BJ (cell line): ENCODE measurements at regions not wholly inside any gene's neighbourhood (a gene's known extent, or its start where the extent isn't known, plus 50 kb on each side); places are given as distances from the start of the nearest gene placed in this dataset.
"Not testable (repeated sequence)": the region's sequence is repeated elsewhere in the genome, so short reads cannot be mapped to it uniquely, and the experiment has no call there.

ENCODE experiments used
- CTCF ChIA-PET: fragments of 350-600 bp; formaldehyde crosslinking; extraction: SDS; loops from one replicate; lab custom pipeline; 2021; ENCODE audit warnings: antibody characterized with exemption, inconsistent platforms; lab: Yijun Ruan, JAX
- POLR2A ChIA-PET: fragments of 300-600 bp; sonication (Branson Sonifier 250); formaldehyde crosslinking; extraction: SDS; loops from one replicate; lab custom pipeline; 2021; ENCODE audit warnings: antibody characterized with exemption; lab: Charles Lee
- DNase-seq: peaks from one replicate; pipeline ENCODE4 v3.0.0-alpha.2; 2011; ENCODE audit warnings: low read depth
- H3K27me3 ChIP-seq: 2 replicates; pipeline ENCODE4 v1.6.0; 2011; ENCODE audit warnings: low read length; ENCODE audit not compliant: control insufficient read depth, insufficient read depth
- H3K36me3 ChIP-seq: 2 replicates; pipeline ENCODE4 v1.5.1; 2011; ENCODE audit warnings: low read length; ENCODE audit not compliant: control insufficient read depth, insufficient read depth
- H3K4me3 ChIP-seq: 2 replicates; pipeline ENCODE4 v1.5.1; 2011; ENCODE audit warnings: low read depth, mild to moderate bottlenecking, control low read depth, low read length
- CTCF ChIP-seq: IDR thresholded peaks from 2 replicates; pipeline ENCODE4 v1.5.1; 2011; ENCODE audit warnings: low read depth, mild to moderate bottlenecking, control low read depth, inconsistent platforms, low read length, moderate library complexity; ENCODE audit not compliant: insufficient read depth

DNA sequence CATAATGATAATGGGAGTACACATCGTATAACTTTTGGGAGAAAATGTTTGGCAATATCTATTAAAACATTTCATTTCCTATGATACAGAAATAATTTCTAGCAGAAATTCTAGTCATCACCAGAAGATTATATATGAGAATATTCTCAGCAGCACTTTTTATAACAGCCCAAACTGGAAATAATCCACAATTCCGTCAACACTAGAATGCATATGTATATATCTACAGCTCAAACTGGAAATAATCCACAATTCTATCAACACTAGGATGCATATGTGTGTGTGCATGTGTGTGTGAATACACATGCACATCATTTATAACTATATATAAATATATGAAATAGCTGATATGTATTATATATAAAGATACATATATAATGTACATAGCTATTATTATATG lies 408.0 kb upstream of the KLHL1 start:
- POLR2A ChIA-PET, result no interaction called here
- Histone ChIP-seq H3K36me3 (no peaks in the 10 kb centered on the region), H3K4me3 (no peak overlapping the region), H3K27me3 (no peaks in the 10 kb centered on the region)
- TF ChIP-seq CTCF, result no peak
- DNase-seq, result no peak
- CTCF ChIA-PET, result no interaction called here

- DNase-seq, H3K27me3 ChIP-seq, CTCF ChIA-PET, H3K36me3 ChIP-seq, H3K4me3 ChIP-seq, POLR2A ChIA-PET: not testable (repeated sequence)
Observed at GRCh38 chr13:70511861-70512417, 403.7 kb upstream of the KLHL1 start.

GRCh38 chr13:70505809-70506208 lies 397.6 kb upstream of the KLHL1 start:
- POLR2A ChIA-PET, result no interaction called here

GRCh38 chr13:70502944-70503343 lies 394.7 kb upstream of the KLHL1 start:
- Histone ChIP-seq H3K36me3 (no peaks in the 10 kb centered on the region), H3K27me3 (no peaks in the 10 kb centered on the region), H3K4me3 (no peak overlapping the region)
- POLR2A ChIA-PET, result no interaction called here
- DNase-seq, result no peak
- CTCF ChIA-PET, result no interaction called here
- TF ChIP-seq CTCF, result no peak

More at GRCh38 chr13:70505809-70506208, 397.6 kb upstream of the KLHL1 start:
- no peak overlapping the region for H3K4me3 ChIP-seq
- H3K36me3 ChIP-seq, result no peaks in the 10 kb centered on the region
- no peaks in the 10 kb centered on the region for H3K27me3 ChIP-seq
- DNase-seq, result no peak
- CTCF ChIA-PET, result no interaction called here
- no peak for TF ChIP-seq CTCF

DNA sequence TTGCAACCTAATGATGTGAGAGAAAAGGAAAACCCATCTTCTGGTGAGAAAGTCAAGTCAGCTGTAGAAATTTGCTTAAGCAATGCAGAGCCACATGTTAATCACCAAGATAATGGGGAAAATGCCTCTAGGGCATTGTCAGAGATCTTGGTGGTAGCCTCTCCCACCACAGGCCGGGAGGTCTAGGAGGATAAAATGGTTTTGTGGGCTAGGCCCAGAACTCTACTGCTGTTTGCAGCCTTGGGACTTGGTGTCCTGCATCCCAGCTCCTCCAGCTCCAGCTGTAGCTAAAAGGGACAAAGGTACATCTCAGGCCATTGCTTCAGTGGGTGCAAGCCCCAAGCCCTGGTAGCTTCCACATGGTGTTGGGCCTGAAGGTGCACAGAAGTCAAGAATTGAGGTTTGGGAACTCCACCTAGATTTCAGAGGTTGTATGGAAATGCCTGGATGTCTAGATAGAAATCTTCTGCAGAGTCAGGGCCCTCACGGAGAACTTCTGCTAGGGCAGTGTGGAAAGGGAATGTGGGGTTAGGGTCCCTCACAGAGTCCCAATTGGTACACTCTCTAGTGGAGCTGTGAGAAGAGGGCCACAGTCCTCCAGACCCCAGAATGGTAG lies 382.2 kb upstream of the KLHL1 start:
- Histone ChIP-seq H3K4me3 (no peak overlapping the region), H3K27me3 (no peaks in the 10 kb centered on the region), H3K36me3 (no peaks in the 10 kb centered on the region)
- no peak for TF ChIP-seq CTCF
- no peak for DNase-seq
- ChIA-PET CTCF (no interaction called here), POLR2A (no interaction called here)

- POLR2A ChIA-PET, result no interaction called here
- no peaks in the 10 kb centered on the region for H3K27me3 ChIP-seq
- no peak overlapping the region for H3K4me3 ChIP-seq
- CTCF ChIA-PET, result no interaction called here
- H3K36me3 ChIP-seq, result no peaks in the 10 kb centered on the region
- TF ChIP-seq CTCF, result no peak
- no peak for DNase-seq
Observed at GRCh38 chr13:70484931-70485330, 376.7 kb upstream of the KLHL1 start.
